T-helper 9 cell (primary cell): ENCODE measurements at regions not wholly inside any gene's neighbourhood (a gene's known extent, or its start where the extent isn't known, plus 50 kb on each side); places are given as distances from the start of the nearest gene placed in this dataset.

ENCODE experiments used
- DNase-seq: peaks from one replicate; pipeline ENCODE4 v3.0.0-alpha.2; 2020

- DNase-seq = no peak
Observed at GRCh38 chr6:6892744-6893583, 214.8 kb upstream of the RREB1 start.

- no peak for DNase-seq
Observed at GRCh38 chr6:6893701-6894100, 214.1 kb upstream of the RREB1 start.

GRCh38 chr6:6895929-6896328 is 211.8 kb upstream of the RREB1 start:
- DNase-seq = no peak

- no peak for DNase-seq
Observed at GRCh38 chr6:6897140-6897539, 210.6 kb upstream of the RREB1 start.

- DNase-seq = no peak
Observed at GRCh38 chr6:6900569-6901204, 207.1 kb upstream of the RREB1 start.

GRCh38 chr6:6901205-6901719 is 206.5 kb upstream of the RREB1 start:
- DNase-seq = no peak

- no peak for DNase-seq
Observed at GRCh38 chr6:6901945-6902344, 205.8 kb upstream of the RREB1 start.

- no peak for DNase-seq
Observed at GRCh38 chr6:6905961-6906518, 201.7 kb upstream of the RREB1 start.

- DNase-seq = no peak
Observed at GRCh38 chr6:6906570-6907213, 201.1 kb upstream of the RREB1 start.

- no peak for DNase-seq
Observed at GRCh38 chr6:6907286-6907685, 200.5 kb upstream of the RREB1 start.

GRCh38 chr6:6908121-6908520 is 199.6 kb upstream of the RREB1 start:
- DNase-seq = no peak

- no peak for DNase-seq
Observed at GRCh38 chr6:6909111-6909510, 198.7 kb upstream of the RREB1 start.

GRCh38 chr6:6910734-6911295 is 196.9 kb upstream of the RREB1 start:
- no peak for DNase-seq

GRCh38 chr6:6911391-6911790 is 196.4 kb upstream of the RREB1 start:
- DNase-seq = no peak

GRCh38 chr6:6912817-6913744 is 194.7 kb upstream of the RREB1 start:
- DNase-seq = no peak

GRCh38 chr6:6915219-6915618 is 192.5 kb upstream of the RREB1 start:
- DNase-seq = no peak

- DNase-seq = no peak
Observed at GRCh38 chr6:6915813-6916547, 191.8 kb upstream of the RREB1 start.

- no peak for DNase-seq
Observed at GRCh38 chr6:6916598-6916997, 191.2 kb upstream of the RREB1 start.

GRCh38 chr6:6918216-6918983 is 189.4 kb upstream of the RREB1 start:
- no peak for DNase-seq

- DNase-seq = no peak
Observed at GRCh38 chr6:6919173-6919572, 188.6 kb upstream of the RREB1 start.
